WTC11 (cell line): ENCODE measurements at regions not wholly inside any gene's neighbourhood (a gene's known extent, or its start where the extent isn't known, plus 50 kb on each side); places are given as distances from the start of the nearest gene placed in this dataset.
"Not testable (repeated sequence)": the region's sequence is repeated elsewhere in the genome, so short reads cannot be mapped to it uniquely, and the experiment has no call there.

Experiments used
- ATAC-seq: fragments of 200-7000 bp; cut with Tn5 transposase; 2 replicates; pipeline ENCODE4 v1.10.0; 2021; ENCODE audit warnings: mild to moderate bottlenecking, moderate library complexity
- CTCF ChIA-PET: fragments of 300-600 bp; sonication (Branson Sonifier 250); formaldehyde crosslinking; loops from one replicate; lab custom pipeline; 2021; ENCODE audit warnings: antibody characterized with exemption; lab: Charles Lee
- POLR2A ChIA-PET: fragments of 350-600 bp; sonication (Branson Sonifier 250); formaldehyde crosslinking; loops from one replicate; lab custom pipeline; 2021; ENCODE audit warnings: antibody characterized with exemption; lab: Charles Lee
- DNase-seq: peaks from one replicate; pipeline ENCODE4 v3.0.0; 2021; ENCODE audit warnings: low spot score
- H3K27ac Mint-ChIP-seq: 2 replicates; pipeline ENCODE4 v1.8.0; 2021; ENCODE audit warnings: mixed read lengths
- H3K27me3 Mint-ChIP-seq: 2 replicates; pipeline ENCODE4 v1.8.0; 2021; ENCODE audit warnings: low read depth, mild to moderate bottlenecking, moderate library complexity, mixed read lengths
- H3K36me3 Mint-ChIP-seq: 2 replicates; pipeline ENCODE4 v1.8.0; 2021; ENCODE audit warnings: mixed read lengths
- H3K4me1 Mint-ChIP-seq: 2 replicates; pipeline ENCODE4 v1.8.0; 2022; ENCODE audit warnings: mixed read lengths
- H3K4me3 Mint-ChIP-seq: 2 replicates; pipeline ENCODE4 v1.8.0; 2021; ENCODE audit warnings: mild to moderate bottlenecking, moderate library complexity, mixed read lengths
- H3K9me3 Mint-ChIP-seq: 2 replicates; pipeline ENCODE4 v1.8.0; 2021; ENCODE audit warnings: mixed read lengths
- ATF3 ChIP-seq: sonication (generic); formaldehyde crosslinking; conservative IDR thresholded peaks from 2 replicates; pipeline ENCODE4 v1.8.1; 2022; ENCODE audit warnings: mild to moderate bottlenecking, missing genetic modification reagents
- ELF4 ChIP-seq: sonication (generic); formaldehyde crosslinking; IDR thresholded peaks from 2 replicates; pipeline ENCODE4 v1.8.1; 2022; ENCODE audit warnings: low read depth, mild to moderate bottlenecking, moderate library complexity, missing genetic modification reagents
- ETV6 ChIP-seq: sonication (generic); formaldehyde crosslinking; IDR thresholded peaks from 2 replicates; pipeline ENCODE4 v1.8.1; 2022; ENCODE audit warnings: mild to moderate bottlenecking, missing genetic modification reagents
- FOXP1 ChIP-seq: sonication (generic); formaldehyde crosslinking; IDR thresholded peaks from 2 replicates; pipeline ENCODE4 v1.8.0; 2022; ENCODE audit warnings: missing genetic modification reagents, mild to moderate bottlenecking, moderate library complexity, borderline replicate concordance
- FOXP4 ChIP-seq: sonication (generic); formaldehyde crosslinking; IDR thresholded peaks from 2 replicates; pipeline ENCODE4 v1.8.0; 2022; ENCODE audit warnings: mild to moderate bottlenecking, missing genetic modification reagents
- GRHL2 ChIP-seq: fragments of 250-450 bp; sonication (Bioruptor Pico); IDR thresholded peaks from 2 replicates; pipeline ENCODE4 v1.8.0; 2022; ENCODE audit warnings: mild to moderate bottlenecking, moderate library complexity; ENCODE audit not compliant: insufficient replicate concordance, severe bottlenecking
- GTF2I ChIP-seq: fragments of 250-450 bp; sonication (Bioruptor Pico); conservative IDR thresholded peaks from 2 replicates; pipeline ENCODE4 v1.4.0; 2021; ENCODE audit warnings: mild to moderate bottlenecking
- NFYB ChIP-seq: sonication (generic); formaldehyde crosslinking; conservative IDR thresholded peaks from 2 replicates; pipeline ENCODE4 v1.8.0; 2022; ENCODE audit warnings: low read depth, missing genetic modification reagents
- NR1H2 ChIP-seq: sonication (generic); formaldehyde crosslinking; IDR thresholded peaks from 2 replicates; pipeline ENCODE4 v1.9.0; 2021; ENCODE audit warnings: mild to moderate bottlenecking, moderate library complexity, missing genetic modification reagents
- PRDM15 ChIP-seq: sonication (generic); formaldehyde crosslinking; IDR thresholded peaks from 2 replicates; pipeline ENCODE4 v1.8.0; 2022; ENCODE audit warnings: missing genetic modification reagents
- RELA ChIP-seq: sonication (generic); formaldehyde crosslinking; IDR thresholded peaks from 2 replicates; pipeline ENCODE4 v1.8.1; 2022; ENCODE audit warnings: missing genetic modification reagents, mild to moderate bottlenecking, borderline replicate concordance
- SMAD3 ChIP-seq: sonication (generic); formaldehyde crosslinking; IDR thresholded peaks from 2 replicates; pipeline ENCODE4 v1.8.0; 2022; ENCODE audit warnings: missing genetic modification reagents, mild to moderate bottlenecking, borderline replicate concordance
- SOX15 ChIP-seq: fragments of 250-450 bp; sonication (Bioruptor Pico); IDR thresholded peaks from 2 replicates; pipeline ENCODE4 v1.9.0; 2021; ENCODE audit warnings: mild to moderate bottlenecking
- USF2 ChIP-seq: sonication (generic); formaldehyde crosslinking; IDR thresholded peaks from 2 replicates; pipeline ENCODE4 v1.8.1; 2023; ENCODE audit warnings: mild to moderate bottlenecking, missing genetic modification reagents, moderate library complexity
- ZNF121 ChIP-seq: sonication (generic); formaldehyde crosslinking; IDR thresholded peaks from 2 replicates; pipeline ENCODE4 v1.8.0; 2023; ENCODE audit warnings: missing genetic modification reagents
- ZNF263 ChIP-seq: sonication (generic); formaldehyde crosslinking; IDR thresholded peaks from 2 replicates; pipeline ENCODE4 v1.8.1; 2022; ENCODE audit warnings: low read depth, mild to moderate bottlenecking, moderate library complexity, missing genetic modification reagents
- ZNF317 ChIP-seq: sonication (generic); formaldehyde crosslinking; IDR thresholded peaks from 2 replicates; pipeline ENCODE4 v1.8.1; 2023; ENCODE audit warnings: low read depth, mild to moderate bottlenecking, moderate library complexity, missing genetic modification reagents, borderline replicate concordance
- ZNF416 ChIP-seq: fragments of 250-450 bp; sonication (Bioruptor Pico); IDR thresholded peaks from 2 replicates; pipeline ENCODE4 v1.9.0; 2021; ENCODE audit warnings: mild to moderate bottlenecking, inconsistent platforms
- ZNF671 ChIP-seq: fragments of 250-450 bp; sonication (Bioruptor Pico); IDR thresholded peaks from 2 replicates; pipeline ENCODE4 v1.8.0; 2021; ENCODE audit warnings: mild to moderate bottlenecking
- TF ChIP-seq, protein P1 (sequence below): sonication (generic); formaldehyde crosslinking; IDR thresholded peaks from 2 replicates; pipeline ENCODE4 v1.8.0; 2022; ENCODE audit warnings: mild to moderate bottlenecking, missing genetic modification reagents
- TF ChIP-seq, protein P2 (sequence below): sonication (generic); formaldehyde crosslinking; IDR thresholded peaks from 2 replicates; pipeline ENCODE4 v1.8.0; 2022; ENCODE audit warnings: mild to moderate bottlenecking, missing genetic modification reagents

- POLR2A ChIA-PET: no interaction called here
- Mint-ChIP-seq H3K4me1 (no peaks in the 10 kb centered on the region), H3K9me3 (peaks cover 15% of the 10 kb centered on the region), H3K36me3 (no peaks in the 10 kb centered on the region), H3K4me3 (no peak overlapping the region), H3K27ac (no peak overlapping the region), H3K27me3 (no peaks in the 10 kb centered on the region)
- TF ChIP-seq, protein P1, sequence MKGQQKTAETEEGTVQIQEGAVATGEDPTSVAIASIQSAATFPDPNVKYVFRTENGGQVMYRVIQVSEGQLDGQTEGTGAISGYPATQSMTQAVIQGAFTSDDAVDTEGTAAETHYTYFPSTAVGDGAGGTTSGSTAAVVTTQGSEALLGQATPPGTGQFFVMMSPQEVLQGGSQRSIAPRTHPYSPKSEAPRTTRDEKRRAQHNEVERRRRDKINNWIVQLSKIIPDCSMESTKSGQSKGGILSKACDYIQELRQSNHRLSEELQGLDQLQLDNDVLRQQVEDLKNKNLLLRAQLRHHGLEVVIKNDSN (CRISPR knock-in tag): no peak
- DNase-seq (no peak), ATAC-seq (no peak)
- CTCF ChIA-PET: no interaction called here
Measured at GRCh38 chr6:155867682-155868081, 412.0 kb upstream of the NOX3 start.

GRCh38 chr6:155866676-155867390 lies 411.2 kb upstream of the NOX3 start:
- H3K27ac Mint-ChIP-seq, POLR2A ChIA-PET, ATAC-seq, H3K4me1 Mint-ChIP-seq, DNase-seq, CTCF ChIA-PET, H3K27me3 Mint-ChIP-seq, H3K36me3 Mint-ChIP-seq, H3K4me3 Mint-ChIP-seq: not testable (repeated sequence)
- H3K9me3 Mint-ChIP-seq: peaks cover 15% of the 10 kb centered on the region

- H3K4me1 Mint-ChIP-seq: no peaks in the 10 kb centered on the region
- no peak for TF ChIP-seq PRDM15
- TF ChIP-seq, protein P2, sequence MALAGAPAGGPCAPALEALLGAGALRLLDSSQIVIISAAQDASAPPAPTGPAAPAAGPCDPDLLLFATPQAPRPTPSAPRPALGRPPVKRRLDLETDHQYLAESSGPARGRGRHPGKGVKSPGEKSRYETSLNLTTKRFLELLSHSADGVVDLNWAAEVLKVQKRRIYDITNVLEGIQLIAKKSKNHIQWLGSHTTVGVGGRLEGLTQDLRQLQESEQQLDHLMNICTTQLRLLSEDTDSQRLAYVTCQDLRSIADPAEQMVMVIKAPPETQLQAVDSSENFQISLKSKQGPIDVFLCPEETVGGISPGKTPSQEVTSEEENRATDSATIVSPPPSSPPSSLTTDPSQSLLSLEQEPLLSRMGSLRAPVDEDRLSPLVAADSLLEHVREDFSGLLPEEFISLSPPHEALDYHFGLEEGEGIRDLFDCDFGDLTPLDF (CRISPR knock-in tag): no peak
- no peak for TF ChIP-seq GRHL2 (CRISPR knock-in tag)
- TF ChIP-seq ZNF416: no peak
- TF ChIP-seq NFYB: no peak
- no peak for TF ChIP-seq ZNF263 (CRISPR knock-in tag)
- TF ChIP-seq SMAD3: no peak
- TF ChIP-seq ATF3 (CRISPR knock-in tag): no peak
- TF ChIP-seq SOX15 (CRISPR knock-in tag): no peak
- no peak for TF ChIP-seq ZNF317
- TF ChIP-seq ELF4 (CRISPR knock-in tag): no peak
- no peak for TF ChIP-seq RELA (CRISPR knock-in tag)
- no peak for TF ChIP-seq GTF2I (CRISPR knock-in tag)
- TF ChIP-seq NR1H2: no peak
- no peak for TF ChIP-seq FOXP1
- no peak for TF ChIP-seq FOXP4
- TF ChIP-seq USF2 (CRISPR knock-in tag): no peak
- TF ChIP-seq ZNF121 (CRISPR knock-in tag): no peak
- no peak for TF ChIP-seq ZNF671 (CRISPR knock-in tag)
- TF ChIP-seq ETV6 (CRISPR knock-in tag): no peak
- TF ChIP-seq, all 79 proteins: peak for 0
- ChIA-PET CTCF (no interaction called here), POLR2A (no interaction called here)
- Mint-ChIP-seq H3K27ac (no peak overlapping the region), H3K27me3 (no peaks in the 10 kb centered on the region), H3K4me3 (no peak overlapping the region), H3K9me3 (peaks cover 46% of the 10 kb centered on the region), H3K36me3 (peaks cover 38% of the 10 kb centered on the region)
- no peak for ATAC-seq
- no peak for DNase-seq
Measured at GRCh38 chr6:155861821-155862220, 406.2 kb upstream of the NOX3 start.

GRCh38 chr6:155858906-155859305 lies 403.3 kb upstream of the NOX3 start:
- H3K27me3 Mint-ChIP-seq, H3K27ac Mint-ChIP-seq, POLR2A ChIA-PET, DNase-seq, H3K4me3 Mint-ChIP-seq, ATAC-seq, CTCF ChIA-PET: not testable (repeated sequence)
- H3K4me1 Mint-ChIP-seq: peaks cover 17% of the 10 kb centered on the region
- peaks cover 41% of the 10 kb centered on the region for H3K9me3 Mint-ChIP-seq
- H3K36me3 Mint-ChIP-seq: peaks cover 38% of the 10 kb centered on the region
